ENCODE measurements at regions not wholly inside any gene's neighbourhood (a gene's known extent, or its start where the extent isn't known, plus 50 kb on each side); places are given as distances from the start of the nearest gene placed in this dataset.

DNA sequence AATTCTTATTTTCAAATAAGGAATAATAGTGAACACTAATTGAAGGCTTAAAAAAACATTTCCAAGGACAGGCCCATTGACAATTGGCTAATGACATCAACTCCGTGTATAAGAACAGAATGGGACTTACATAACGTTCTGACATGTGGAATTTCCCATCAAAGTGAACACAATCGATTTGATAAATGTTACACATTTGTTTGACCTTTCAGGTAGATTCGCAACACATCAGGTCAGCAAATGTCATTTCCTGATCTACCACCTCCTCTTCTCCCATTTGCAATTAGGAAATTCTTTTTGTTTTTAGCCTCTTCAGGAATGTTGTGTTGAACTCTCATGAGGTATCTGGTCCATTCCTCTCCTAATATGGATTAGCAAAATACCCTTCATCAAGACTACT, 292.9 kb upstream of the SLC14A2 start:
- no peaks in the 10 kb centered on the region for H3K9me3 ChIP-seq (ENCODE audit: control insufficient read depth in 1 of 2, insufficient read depth in 1 of 2, low read depth in 1 of 2, low read length in 2 of 2)
- POLR2A ChIA-PET = no interaction called here
- no TSS peak for BruUV-seq (replicated peaks)
- no peaks in the 10 kb centered on the region for H4K20me1 ChIP-seq (ENCODE audit: insufficient read depth)
- TF ChIP-seq, protein P1, sequence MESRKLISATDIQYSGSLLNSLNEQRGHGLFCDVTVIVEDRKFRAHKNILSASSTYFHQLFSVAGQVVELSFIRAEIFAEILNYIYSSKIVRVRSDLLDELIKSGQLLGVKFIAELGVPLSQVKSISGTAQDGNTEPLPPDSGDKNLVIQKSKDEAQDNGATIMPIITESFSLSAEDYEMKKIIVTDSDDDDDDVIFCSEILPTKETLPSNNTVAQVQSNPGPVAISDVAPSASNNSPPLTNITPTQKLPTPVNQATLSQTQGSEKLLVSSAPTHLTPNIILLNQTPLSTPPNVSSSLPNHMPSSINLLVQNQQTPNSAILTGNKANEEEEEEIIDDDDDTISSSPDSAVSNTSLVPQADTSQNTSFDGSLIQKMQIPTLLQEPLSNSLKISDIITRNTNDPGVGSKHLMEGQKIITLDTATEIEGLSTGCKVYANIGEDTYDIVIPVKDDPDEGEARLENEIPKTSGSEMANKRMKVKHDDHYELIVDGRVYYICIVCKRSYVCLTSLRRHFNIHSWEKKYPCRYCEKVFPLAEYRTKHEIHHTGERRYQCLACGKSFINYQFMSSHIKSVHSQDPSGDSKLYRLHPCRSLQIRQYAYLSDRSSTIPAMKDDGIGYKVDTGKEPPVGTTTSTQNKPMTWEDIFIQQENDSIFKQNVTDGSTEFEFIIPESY (IDR thresholded peaks at IDR 0.05; ENCODE audit: extremely low read depth, insufficient replicate concordance, low read length) = no peak
- no peak for TF ChIP-seq CEBPB (IDR thresholded peaks at IDR 0.05; ENCODE audit: low read depth)
- TF ChIP-seq JUND (IDR thresholded peaks at IDR 0.05) = no peak
- TF ChIP-seq EZH2 (IDR thresholded peaks at IDR 0.05) = no peak
- TF ChIP-seq ELF1 (IDR thresholded peaks at IDR 0.05; ENCODE audit: borderline replicate concordance, low read depth) = no peak
- TF ChIP-seq ZFX (IDR thresholded peaks at IDR 0.05) = no peak
- no peak for TF ChIP-seq CBX3 (IDR thresholded peaks at IDR 0.05; ENCODE audit: low read depth)
- no peak for TF ChIP-seq EZH2phosphoT487 (IDR thresholded peaks at IDR 0.05; ENCODE audit: borderline replicate concordance)
- TF ChIP-seq EGR1 (IDR thresholded peaks at IDR 0.05; ENCODE audit: low read depth) = no peak
- no peak for TF ChIP-seq SP1 (IDR thresholded peaks at IDR 0.05; ENCODE audit: low read depth)
- no peak for TF ChIP-seq RAD21 (IDR thresholded peaks at IDR 0.05; ENCODE audit: low read depth)
- no peak overlapping the region for H3K9ac ChIP-seq (ENCODE audit: low read length)
- H3K4me2 ChIP-seq (ENCODE audit: low read length) = no peak overlapping the region
- H3K27ac ChIP-seq (ENCODE audit: low read depth, low read length) = no peak overlapping the region
- H3K27me3 ChIP-seq (ENCODE audit: insufficient read depth, low read length) = no peaks in the 10 kb centered on the region
- RAD21 ChIA-PET (ENCODE audit: low non-redundant PET in 1 of 2, low total read pairs in 2 of 2, uncharacterized antibody in 2 of 2, unreplicated experiment in 2 of 2) = no interaction called here
- DNase-seq (ENCODE audit: low read depth, low spot score) = no peak
- ATAC-seq = no peak
- no peaks in the 10 kb centered on the region for H3K9me2 ChIP-seq (ENCODE audit: insufficient read depth)
- no peaks in the 10 kb centered on the region for H3K79me2 ChIP-seq (ENCODE audit: insufficient read depth, low read length)
- H3K4me1 ChIP-seq (ENCODE audit: control insufficient read depth in 1 of 2, insufficient read depth in 2 of 2, low read length in 2 of 2) = no peaks in the 10 kb centered on the region
- intact Hi-C loops (cut with micrococcal nuclease) = no loop called here
- CTCF ChIA-PET = no interaction called here
- no peaks in the 10 kb centered on the region for H3K36me3 ChIP-seq (ENCODE audit: control insufficient read depth in 1 of 2, insufficient read depth in 2 of 2, low read length in 2 of 2)
- H3K4me3 ChIP-seq (replicated peaks in 1 of 2; ENCODE audit: low read depth in 1 of 2, low read length in 2 of 2) = no peak overlapping the region
- no peak overlapping the region for H2AFZ ChIP-seq (ENCODE audit: low read depth, low read length, poor library complexity, severe bottlenecking)

DNA sequence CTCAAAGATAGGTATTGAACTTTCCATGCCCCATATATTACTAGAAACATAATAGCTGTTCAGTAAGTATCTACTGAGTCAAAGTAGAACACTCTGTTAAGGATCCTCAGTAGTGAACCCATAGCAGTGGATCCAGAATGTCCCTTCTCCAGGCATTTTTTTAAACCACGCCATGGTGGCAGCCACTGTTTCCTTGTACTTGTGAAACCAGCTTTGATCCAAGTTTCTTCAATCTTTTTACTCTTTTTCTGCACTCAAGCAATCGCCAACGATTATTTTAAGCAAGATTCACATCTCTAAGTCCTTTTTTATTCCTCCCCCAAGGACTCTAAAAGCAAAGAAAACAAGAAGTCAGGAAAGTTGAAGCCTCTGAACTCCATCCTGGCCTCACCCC, 291.2 kb upstream of the SLC14A2 start:
- ATAC-seq (no peak), DNase-seq (ENCODE audit: low read depth, low spot score) (no peak)
- no peaks in the 10 kb centered on the region for H3K27me3 ChIP-seq (ENCODE audit: insufficient read depth, low read length)
- no TSS peak for BruUV-seq (replicated peaks)
- H3K79me2 ChIP-seq (ENCODE audit: insufficient read depth, low read length) = no peaks in the 10 kb centered on the region
- no peak overlapping the region for H3K27ac ChIP-seq (ENCODE audit: low read depth, low read length)
- H3K9ac ChIP-seq (ENCODE audit: low read length) = no peak overlapping the region
- no peaks in the 10 kb centered on the region for H4K20me1 ChIP-seq (ENCODE audit: insufficient read depth)
- ChIA-PET CTCF (no interaction called here), POLR2A (no interaction called here), RAD21 (ENCODE audit: low non-redundant PET in 1 of 2, low total read pairs in 2 of 2, uncharacterized antibody in 2 of 2, unreplicated experiment in 2 of 2) (no interaction called here)
- no peak overlapping the region for H2AFZ ChIP-seq (ENCODE audit: low read depth, low read length, poor library complexity, severe bottlenecking)
- H3K4me2 ChIP-seq (ENCODE audit: low read length) = no peak overlapping the region
- H3K9me2 ChIP-seq (ENCODE audit: insufficient read depth) = no peaks in the 10 kb centered on the region
- TF ChIP-seq, protein P2, sequence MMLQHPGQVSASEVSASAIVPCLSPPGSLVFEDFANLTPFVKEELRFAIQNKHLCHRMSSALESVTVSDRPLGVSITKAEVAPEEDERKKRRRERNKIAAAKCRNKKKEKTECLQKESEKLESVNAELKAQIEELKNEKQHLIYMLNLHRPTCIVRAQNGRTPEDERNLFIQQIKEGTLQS (IDR thresholded peaks at IDR 0.05) = no peak
- TF ChIP-seq ZFX (IDR thresholded peaks at IDR 0.05) (no peak), FOSL1 (IDR thresholded peaks at IDR 0.05; ENCODE audit: low read depth) (no peak), EZH2 (IDR thresholded peaks at IDR 0.05) (no peak)
- TF ChIP-seq, protein P3, sequence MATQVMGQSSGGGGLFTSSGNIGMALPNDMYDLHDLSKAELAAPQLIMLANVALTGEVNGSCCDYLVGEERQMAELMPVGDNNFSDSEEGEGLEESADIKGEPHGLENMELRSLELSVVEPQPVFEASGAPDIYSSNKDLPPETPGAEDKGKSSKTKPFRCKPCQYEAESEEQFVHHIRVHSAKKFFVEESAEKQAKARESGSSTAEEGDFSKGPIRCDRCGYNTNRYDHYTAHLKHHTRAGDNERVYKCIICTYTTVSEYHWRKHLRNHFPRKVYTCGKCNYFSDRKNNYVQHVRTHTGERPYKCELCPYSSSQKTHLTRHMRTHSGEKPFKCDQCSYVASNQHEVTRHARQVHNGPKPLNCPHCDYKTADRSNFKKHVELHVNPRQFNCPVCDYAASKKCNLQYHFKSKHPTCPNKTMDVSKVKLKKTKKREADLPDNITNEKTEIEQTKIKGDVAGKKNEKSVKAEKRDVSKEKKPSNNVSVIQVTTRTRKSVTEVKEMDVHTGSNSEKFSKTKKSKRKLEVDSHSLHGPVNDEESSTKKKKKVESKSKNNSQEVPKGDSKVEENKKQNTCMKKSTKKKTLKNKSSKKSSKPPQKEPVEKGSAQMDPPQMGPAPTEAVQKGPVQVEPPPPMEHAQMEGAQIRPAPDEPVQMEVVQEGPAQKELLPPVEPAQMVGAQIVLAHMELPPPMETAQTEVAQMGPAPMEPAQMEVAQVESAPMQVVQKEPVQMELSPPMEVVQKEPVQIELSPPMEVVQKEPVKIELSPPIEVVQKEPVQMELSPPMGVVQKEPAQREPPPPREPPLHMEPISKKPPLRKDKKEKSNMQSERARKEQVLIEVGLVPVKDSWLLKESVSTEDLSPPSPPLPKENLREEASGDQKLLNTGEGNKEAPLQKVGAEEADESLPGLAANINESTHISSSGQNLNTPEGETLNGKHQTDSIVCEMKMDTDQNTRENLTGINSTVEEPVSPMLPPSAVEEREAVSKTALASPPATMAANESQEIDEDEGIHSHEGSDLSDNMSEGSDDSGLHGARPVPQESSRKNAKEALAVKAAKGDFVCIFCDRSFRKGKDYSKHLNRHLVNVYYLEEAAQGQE (IDR thresholded peaks at IDR 0.05; ENCODE audit: low read depth) = no peak
- H3K4me1 ChIP-seq (ENCODE audit: control insufficient read depth in 1 of 2, insufficient read depth in 2 of 2, low read length in 2 of 2) = no peaks in the 10 kb centered on the region
- H3K9me3 ChIP-seq (ENCODE audit: control insufficient read depth in 1 of 2, insufficient read depth in 1 of 2, low read depth in 1 of 2, low read length in 2 of 2) = no peaks in the 10 kb centered on the region
- no peak overlapping the region for H3K4me3 ChIP-seq (replicated peaks in 1 of 2; ENCODE audit: low read depth in 1 of 2, low read length in 2 of 2)
- H3K36me3 ChIP-seq (ENCODE audit: control insufficient read depth in 1 of 2, insufficient read depth in 2 of 2, low read length in 2 of 2) = no peaks in the 10 kb centered on the region
- intact Hi-C loops (cut with micrococcal nuclease) = no loop called here
